Lower leg skin (tissue), 3 donors: ENCODE measurements at regions not wholly inside any gene's neighbourhood (a gene's known extent, or its start where the extent isn't known, plus 50 kb on each side); places are given as distances from the start of the nearest gene placed in this dataset.

Source experiments
- POLR2A ChIP-seq, 2 donors: fragments of 450-650 bp; IDR thresholded peaks; one replicate each; pipeline ENCODE4 v1.6.1; 2016 to 2017; ENCODE audit warnings: antibody characterized with exemption in 2 of 2, mild to moderate bottlenecking in 1 of 2, moderate library complexity in 1 of 2
- TF ChIP-seq, protein P1 (sequence below), 3 donors: fragments of 450-650 bp; IDR thresholded peaks; one replicate each; pipeline ENCODE4 v1.5.1; 2016; ENCODE audit warnings: antibody characterized with exemption in 3 of 3, mild to moderate bottlenecking in 3 of 3, moderate library complexity in 2 of 3

DNA sequence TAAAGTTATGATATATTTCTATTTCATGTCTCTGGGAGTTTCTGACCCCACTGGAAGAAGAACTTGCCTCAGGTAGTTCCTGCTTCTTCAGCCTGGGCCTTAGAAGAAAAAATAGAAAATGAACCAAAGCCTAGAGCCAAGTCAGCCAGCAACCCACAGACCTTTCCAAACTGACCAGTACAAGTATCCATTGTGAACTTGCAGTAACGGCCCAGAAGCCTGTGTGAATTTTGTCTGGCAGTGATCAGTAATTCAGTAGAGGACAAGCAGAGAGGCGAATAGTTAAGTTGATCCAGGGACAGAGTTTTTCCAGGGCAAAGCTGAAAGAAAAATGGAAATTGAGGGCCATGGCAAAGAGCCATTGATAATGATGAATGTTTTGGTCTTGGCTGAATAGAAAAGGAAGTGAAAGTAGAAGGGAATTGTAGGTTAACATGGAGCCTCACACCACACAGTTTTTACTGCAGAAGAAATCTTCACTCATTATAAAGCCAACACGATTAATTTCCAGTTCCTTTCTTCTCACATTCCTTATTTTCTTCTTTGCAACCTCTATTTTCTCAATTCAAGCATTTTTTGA lies 311.8 kb downstream of the BTG1 start:
- TF ChIP-seq, protein P1, sequence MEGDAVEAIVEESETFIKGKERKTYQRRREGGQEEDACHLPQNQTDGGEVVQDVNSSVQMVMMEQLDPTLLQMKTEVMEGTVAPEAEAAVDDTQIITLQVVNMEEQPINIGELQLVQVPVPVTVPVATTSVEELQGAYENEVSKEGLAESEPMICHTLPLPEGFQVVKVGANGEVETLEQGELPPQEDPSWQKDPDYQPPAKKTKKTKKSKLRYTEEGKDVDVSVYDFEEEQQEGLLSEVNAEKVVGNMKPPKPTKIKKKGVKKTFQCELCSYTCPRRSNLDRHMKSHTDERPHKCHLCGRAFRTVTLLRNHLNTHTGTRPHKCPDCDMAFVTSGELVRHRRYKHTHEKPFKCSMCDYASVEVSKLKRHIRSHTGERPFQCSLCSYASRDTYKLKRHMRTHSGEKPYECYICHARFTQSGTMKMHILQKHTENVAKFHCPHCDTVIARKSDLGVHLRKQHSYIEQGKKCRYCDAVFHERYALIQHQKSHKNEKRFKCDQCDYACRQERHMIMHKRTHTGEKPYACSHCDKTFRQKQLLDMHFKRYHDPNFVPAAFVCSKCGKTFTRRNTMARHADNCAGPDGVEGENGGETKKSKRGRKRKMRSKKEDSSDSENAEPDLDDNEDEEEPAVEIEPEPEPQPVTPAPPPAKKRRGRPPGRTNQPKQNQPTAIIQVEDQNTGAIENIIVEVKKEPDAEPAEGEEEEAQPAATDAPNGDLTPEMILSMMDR (IDR thresholded peaks at IDR 0.05) = no peak
- no peak for TF ChIP-seq POLR2A (IDR thresholded peaks at IDR 0.05)
